NCI-H2227 (cell line): ENCODE measurements at regions not wholly inside any gene's neighbourhood (a gene's known extent, or its start where the extent isn't known, plus 50 kb on each side); places are given as distances from the start of the nearest gene placed in this dataset.
A peak's percentile ranks its signal among the peaks of the same experiment; 100 is the strongest.
"Not testable (repeated sequence)": the region's sequence is repeated elsewhere in the genome, so short reads cannot be mapped to it uniquely, and the experiment has no call there.

Experiments
- DNase-seq: peaks from one replicate; lab custom pipeline; 2025; ENCODE audit not compliant: unreplicated experiment; lab: John Stamatoyannopoulos, UW

DNA sequence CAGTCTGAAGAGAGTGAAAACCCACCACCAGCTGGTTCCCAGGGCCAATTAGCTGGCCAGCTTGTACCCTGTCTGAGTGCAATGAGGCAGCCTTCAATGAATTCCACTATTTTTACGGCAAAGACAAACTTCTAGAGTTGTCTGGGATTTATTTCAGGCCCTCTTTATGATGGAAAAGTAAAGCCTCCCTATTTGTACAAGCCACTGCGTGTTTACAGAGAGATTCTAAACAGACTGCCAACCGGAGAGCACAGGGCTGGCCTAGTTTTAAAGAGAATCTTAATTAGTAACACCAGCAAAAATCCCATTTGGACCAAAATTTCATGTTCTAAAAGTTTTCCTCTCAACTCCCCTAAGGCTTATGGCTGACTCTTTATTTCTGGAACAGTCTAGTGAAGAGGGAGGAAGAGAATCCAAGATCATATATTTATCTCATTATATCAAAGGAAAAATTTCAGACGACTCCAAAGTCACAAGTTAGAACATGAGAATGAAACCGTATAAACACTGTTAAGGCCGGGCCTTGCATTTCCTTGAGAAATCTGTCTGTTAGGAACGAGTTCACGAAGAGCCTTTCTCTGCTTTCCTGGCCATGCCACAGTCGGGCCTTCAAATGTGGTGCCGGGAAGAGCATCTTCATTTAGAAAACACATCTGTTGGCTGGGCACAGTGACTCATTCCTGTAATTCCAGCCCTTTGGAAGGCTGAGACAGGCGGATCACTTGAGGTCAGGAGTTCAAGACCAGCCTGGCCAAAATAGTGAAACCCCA is 724.6 kb upstream of the NRP1 start:
- no peak for DNase-seq

DNA sequence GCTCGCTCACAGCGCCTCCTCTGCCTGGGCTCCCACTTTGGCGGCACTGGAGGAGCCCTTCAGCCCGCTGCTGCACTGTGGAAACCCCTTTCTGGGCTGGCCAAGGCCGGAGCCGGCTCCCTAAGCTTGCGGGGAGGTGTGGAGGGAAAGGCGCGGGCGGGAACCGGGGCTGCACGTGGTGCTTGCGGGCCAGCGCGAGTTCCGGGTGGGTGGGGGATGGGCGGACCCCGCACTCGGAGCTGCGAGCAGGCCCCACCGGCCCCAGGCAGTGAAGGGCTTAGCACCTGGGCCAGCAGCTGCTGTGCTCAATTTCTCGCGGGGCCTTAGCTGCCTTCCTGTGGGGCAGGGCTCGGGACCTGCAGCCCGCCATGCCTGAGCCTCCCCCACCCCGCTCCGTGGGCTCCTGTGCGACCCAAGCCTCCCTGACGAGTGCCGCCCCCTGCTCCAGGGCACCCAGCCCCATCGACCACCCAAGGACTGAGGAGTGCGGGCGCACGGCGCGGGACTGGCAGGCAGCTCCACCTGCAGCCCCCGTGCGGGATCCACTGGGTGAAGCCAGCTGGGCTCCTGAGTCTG is 721.0 kb upstream of the NRP1 start:
- not testable (repeated sequence) for DNase-seq

DNA sequence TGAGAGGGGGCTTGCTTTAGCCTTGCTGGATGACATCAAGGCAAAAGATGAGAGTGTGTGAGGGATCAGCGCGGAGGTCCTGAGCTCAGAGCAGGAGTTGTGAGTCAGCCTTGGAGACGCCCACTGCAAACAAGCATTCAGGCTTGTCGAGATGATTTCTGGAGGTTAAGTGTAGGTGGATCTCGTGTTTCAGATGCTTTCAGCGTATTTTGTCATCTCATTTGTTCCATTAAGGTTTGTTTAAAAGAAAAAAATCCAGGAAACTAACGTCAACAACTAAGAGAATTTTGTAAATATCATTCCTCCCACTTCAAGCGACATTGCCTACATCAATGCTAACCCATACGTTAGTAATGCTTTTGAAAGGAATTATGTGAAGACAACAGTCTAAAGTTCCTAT is 715.4 kb upstream of the NRP1 start:
- peak; percentile 5 for DNase-seq

DNA sequence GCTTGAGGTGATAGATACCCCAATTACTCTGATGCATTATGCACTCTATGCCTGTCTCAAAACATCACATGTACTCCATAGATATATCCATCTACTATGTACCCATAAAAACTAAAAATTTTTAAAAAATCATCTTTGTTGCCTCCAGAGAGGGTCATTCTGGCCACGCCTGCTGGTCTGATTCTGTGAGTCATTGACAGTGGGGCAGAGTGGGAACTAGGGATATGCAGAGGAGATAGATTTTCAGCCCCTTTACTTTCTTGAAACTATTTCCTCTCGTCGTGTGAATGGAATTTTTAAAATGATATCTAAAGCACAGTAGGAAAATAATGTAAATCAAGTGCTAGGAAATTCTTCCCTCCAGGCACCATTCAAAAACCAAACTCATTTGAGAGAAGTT is 715.0 kb upstream of the NRP1 start:
- DNase-seq = no peak

DNA sequence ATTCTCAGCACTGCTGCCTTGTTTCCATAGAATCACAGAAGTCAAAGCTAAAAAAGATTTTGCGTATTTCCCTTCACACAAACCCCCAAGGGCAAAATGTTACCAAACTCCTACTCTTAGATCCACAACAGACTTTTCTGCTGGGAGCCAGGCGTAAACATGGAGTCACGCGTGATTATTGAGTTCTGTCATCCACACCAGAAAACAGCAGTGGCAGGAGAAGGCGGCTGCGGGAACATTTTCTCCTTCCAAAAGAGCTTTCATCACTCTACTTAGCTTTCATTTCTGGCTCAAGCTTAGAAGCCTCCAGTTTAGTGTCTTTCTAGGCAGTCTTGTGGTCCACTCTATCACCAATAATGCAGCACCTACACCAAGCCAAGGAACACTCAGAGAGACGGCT is 712.9 kb upstream of the NRP1 start:
- DNase-seq = no peak

DNA sequence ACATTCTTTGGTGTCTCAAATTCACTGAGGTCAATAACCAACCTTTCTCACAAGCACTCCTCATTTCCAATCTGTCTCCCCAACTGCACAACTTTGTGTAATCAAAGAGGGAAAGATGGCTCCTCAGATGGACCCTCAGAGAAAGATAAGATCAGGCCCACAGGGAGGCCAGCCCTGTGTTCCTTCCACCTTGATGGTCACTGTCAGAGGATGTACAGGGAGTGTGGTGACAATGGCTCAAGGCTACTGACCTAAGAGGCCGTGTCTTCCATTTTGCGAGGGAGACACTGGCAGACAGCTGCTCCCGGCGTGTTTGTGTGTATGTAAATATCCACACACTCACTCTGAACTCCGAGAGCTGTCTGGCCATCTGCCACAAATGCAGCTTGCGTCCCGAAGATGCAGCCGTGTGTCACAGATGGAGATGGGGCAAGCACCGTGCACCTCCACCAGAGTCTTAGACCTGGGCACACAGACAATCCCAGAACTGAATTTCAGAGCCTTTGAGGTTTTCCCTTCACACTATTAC is 712.1 kb upstream of the NRP1 start:
- peak; percentile 2 for DNase-seq

DNA sequence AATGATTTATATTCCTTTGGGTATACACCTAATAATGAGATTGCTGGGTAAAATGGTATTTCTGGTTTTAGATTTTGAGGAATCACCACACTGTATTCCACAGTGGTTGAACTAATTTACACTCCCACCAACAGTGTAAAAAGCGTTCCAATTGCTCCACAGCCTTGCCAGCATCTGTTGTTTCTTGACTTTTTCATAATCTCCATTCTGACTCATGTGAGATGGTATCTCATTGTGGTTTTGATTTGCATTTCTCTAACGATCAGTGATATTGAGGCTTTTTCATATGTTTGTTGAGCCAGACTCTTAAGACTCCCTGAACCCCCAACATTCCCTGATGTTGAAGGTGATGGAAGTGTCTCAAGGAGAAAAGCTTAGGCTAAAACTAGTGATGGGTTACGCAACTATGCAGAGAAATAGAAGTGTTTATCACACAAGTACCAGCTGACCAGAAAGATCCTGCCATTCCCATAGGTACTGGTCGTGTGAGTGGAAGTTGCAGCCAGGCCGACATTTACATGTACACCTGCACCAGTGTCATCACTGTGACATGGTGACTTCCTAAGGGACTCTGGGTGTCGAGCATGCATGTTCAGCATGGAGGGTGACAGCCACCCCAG is 711.2 kb upstream of the NRP1 start:
- DNase-seq = no peak

DNA sequence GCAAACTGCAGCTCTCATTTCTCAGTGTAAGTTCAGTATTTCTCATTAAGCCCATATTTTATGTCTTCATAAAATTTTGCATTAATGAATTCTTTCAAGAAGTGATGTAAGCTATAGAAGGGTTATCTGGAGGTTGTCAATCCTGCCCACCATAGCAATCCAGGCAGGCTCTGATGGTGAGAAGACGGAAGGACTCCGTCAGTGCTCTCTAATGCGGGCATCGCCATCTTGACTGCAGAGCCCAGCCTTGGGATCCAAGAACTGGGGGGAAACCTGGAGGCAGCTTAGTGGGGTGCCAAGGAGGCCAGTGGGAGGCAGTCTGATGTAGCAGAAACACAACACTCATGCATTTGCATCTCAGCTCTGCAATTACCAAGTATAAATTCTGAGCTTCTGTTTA is 707.4 kb upstream of the NRP1 start:
- DNase-seq = no peak

DNA sequence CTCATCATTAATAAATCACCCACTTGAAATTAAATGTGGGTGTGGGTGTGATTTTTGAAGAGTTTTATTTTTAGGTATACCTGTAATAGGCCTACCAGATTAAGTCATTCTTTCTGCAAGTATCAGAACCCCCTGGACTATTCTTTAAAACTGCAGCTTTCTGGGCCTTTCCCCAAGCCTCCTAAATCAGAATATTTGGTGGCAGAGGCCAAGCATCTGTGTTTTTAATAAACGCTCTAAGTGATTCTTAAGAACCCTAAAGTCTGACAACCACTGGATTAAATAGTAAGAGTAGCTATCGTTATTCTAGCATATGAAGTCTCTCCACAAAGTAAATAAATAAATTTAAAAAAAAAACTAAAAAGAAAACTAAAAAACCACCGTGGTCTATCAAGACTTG is 703.0 kb upstream of the NRP1 start:
- no peak for DNase-seq

DNA sequence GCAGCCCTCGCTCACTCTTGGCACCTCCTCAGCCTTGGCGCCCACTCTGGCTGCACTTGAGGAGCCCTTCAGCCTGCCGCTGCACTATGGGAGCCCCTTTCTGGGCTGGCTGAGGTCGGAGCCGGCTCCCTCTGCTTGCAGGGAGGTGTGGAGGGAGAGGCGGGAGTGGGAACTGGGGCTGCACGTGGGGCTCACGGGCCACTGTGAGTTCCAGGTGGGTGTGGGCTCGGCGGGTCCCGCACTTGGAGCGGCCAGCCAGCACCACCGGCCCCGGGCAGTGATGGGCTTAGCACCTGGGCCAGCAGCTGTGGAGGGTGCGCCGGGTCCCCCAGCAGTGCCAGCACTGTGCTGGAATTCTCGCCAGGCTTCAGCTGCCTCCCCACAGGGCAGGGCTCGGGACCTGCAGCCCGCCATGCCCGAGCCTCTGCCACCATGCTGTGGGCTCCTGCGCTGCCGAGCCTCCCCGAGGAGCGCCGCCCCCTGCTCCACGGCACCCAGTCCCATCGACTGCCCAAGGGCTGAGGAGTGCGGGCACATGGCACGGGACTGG is 700.8 kb upstream of the NRP1 start:
- not testable (repeated sequence) for DNase-seq

DNA sequence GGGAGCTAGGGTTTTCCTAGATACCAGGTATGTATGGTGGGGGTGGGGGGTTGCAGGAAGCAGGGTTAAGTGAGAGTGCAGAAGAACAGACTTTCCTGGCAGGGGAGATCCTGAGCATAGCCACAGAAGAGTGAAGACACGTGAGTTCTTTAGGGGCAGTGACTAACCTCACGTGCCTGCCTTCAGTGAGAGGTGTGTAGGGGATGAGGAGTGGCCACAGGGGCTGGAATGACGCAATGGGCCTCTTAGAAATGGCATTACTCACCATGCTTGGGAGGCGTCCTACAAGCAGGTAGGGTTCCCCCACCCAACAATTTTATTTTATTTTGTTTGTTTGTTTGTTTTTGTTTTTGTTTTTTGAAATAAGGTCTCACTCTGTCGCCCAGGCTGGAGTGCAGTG is 698.6 kb upstream of the NRP1 start:
- DNase-seq = no peak

DNA sequence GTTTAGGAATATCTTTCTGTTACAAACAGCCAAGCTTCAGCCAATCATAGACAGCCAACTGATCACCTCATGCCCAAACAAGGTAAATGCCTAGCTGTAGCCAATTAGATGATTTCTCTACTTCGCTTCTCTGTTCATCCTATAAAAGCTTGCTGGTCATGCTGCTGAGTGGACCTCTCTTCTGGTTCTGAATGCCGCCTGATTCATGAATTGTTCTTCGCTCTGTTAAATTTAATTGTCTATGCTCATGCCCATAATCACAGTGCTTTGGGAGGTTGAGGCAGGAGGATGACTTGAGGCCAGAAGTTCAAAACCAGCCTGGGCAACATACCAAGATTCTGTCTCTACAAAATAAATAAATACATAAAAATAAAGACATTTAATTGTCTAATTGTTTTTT is 698.1 kb upstream of the NRP1 start:
- no peak for DNase-seq

DNA sequence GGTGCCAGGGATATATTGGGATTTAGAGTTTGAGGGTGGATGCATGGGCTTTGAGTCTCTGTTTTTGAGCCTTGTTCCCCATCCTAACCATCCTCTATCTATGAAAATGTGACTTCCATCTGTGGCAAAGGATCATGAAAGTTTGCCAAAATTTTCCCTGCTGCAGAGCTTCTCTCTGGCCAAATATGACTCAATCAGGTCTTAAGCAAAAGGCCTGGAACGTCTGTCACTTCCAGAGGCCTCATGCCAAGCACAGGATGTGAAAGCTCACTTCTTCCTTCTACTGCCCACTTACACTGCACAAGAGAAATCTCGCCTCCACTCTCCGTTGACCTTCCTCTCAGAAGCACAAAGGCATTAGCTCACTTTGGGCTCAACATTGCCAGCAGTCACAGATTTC is 696.9 kb upstream of the NRP1 start:
- no peak for DNase-seq

DNA sequence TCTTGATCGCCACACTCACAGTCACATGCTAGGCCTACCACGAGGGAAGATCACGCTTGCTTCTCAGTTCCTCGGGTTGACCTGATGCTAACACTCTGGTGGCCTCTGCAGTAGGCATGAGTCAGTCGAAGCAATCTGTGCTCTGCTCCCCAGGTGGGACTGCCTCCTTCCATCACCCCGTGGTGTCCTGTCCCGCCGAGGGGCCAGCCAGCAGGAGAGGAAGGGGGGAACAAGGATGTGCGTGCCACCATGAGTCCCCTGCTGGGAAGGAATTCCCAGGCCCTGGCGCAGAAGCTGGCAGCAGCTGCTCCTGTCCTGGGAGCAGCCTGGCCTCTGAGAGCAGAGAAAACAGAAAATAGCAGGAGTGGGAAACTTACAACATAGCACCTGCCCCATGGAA is 695.0 kb upstream of the NRP1 start:
- no peak for DNase-seq

DNA sequence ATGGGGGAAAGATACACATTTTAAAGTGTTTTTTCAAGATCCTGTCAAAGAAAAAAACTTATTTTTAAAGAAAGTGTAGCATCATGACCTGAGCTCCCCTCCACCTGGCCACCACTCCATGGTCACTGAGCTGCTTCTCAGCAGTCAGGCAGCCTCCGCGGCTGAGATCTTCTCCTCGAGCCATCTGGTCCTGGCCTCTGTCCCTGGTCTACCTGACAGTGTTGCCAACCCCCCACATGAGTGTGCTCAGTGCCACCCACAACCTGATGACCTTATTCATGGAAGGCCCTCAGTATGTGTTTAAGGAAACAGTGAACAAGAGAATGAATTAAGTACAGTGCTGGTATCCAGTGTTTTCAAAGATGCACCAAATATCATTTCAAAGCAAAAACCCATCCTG is 694.5 kb upstream of the NRP1 start:
- DNase-seq = no peak

DNA sequence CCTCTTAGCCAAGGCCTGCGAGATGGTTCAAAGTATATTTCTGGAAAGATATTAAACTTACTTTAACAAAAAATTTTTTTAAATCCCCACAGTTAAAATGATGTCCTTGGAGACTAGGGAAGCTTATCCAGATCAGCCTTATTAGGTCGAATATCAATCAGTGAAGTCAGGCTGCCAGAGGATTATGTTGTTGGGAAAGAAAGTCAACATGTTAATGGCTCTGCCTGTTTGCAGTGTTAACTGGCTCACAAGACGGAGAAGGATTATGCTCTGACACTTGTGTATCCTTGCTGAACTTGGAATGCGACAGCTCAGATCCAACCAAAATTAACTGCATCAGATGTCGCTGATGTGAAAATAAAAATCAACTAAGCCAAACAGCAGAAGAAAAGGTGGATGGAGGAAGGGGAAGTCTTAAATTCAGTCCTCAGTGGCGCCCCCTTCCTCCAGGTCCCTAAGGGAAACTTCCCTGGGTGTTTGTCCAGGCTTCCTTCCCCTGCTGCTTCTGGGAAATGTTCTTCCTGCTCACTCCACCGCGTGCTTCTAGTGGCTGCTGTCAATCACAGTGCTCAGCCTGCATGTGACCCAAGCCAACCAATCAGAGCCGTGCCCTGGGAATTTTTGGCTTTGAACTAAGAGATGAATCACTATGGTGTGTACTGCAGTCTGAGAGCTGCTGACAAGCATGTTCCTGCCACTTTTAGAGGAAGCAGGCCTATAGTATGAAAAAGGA is 690.4 kb upstream of the NRP1 start:
- DNase-seq = no peak

DNA sequence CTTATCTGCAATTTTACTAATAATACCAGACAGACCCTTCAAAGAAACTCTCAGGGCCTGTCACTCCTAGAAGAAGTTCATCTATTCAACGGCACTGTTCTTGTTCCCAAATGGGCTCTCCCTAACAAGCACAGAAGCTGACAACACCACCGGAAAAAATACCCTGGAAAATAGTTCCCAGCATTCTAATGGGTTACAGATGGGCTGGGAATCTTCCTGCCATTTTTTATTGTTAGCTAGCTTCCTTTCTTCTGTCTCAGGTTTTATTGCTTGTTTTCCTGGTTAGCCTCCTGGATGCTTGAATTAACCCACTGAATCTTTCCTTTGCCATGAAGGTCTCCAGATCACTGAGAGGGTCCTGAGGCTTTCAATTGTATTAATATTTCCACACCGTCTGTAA is 689.8 kb upstream of the NRP1 start:
- DNase-seq = no peak

DNA sequence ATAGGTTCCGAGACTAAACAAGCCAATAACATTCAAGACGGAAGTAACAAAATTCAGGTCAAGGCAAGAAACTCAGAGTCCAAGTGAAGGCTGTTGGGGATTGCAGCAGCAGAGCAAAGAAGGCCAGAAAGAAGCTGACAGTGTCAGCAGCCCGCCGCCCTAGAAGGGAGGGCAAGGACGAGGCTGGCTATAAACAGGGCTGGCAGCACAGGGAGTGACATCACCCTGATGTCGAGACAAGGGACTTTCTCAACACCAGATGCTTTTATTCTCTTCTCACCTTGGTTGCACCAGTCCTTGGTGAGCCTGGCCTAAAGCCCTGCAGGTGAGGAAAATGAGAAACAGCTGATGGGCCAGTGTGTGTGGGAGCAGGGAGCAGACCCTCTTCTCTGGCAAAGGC is 687.7 kb upstream of the NRP1 start:
- DNase-seq = no peak

DNA sequence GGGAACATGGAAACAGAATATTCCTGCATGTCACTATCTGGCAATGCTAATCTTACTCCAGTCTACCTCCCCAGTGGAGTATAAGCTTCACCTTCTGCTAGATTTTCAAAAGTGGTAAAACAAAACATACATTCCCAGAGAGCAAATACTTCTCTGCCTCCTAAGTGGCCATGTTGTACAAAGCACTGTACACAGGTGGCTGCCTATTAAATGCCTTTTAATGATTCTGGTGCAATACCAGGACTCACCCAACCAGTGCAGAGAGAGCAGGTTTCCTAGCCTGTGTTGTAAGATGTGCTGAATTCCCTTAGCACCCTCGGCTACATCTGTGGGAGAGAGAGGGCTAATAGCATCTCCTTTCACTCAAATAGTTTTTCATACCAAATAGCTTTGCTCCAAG is 684.3 kb upstream of the NRP1 start:
- no peak for DNase-seq

DNA sequence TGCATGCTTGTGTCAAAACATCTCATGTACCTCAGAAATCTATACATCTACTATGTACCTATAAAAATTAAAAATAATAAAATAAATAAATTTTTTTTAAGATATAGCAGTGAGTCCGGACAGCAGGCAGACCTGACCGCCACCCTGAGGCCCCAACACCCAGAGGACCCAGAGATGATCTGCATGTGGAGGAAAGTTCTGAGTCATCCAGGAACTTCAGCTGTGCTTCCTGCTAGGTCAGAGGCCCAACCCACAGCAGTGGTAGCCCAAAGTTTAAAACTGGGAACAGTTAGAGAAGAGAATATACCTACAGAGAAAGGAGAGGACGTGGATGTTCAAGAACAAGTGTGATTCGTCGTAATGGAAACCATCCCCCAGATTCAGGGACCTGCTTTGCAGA is 683.7 kb upstream of the NRP1 start:
- DNase-seq = no peak

DNA sequence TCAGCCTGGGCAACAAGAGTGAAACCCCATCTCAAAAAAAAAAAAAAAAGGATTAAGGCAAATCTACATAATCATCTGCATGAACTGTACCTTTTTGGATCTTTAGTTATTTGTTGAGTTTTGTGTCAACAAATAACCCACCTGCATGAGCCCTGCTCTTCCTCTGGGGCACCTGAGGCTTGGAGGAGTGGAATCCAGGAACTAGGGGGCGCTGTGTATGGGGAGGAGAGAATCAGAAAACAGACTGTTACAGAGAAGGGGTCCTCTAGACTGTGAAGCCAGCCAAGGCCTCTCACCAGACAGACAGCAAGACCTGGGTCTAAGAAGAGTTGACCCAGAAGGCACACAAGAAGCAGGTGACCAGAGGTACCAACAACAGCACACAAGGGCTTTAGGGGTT is 682.8 kb upstream of the NRP1 start:
- DNase-seq = no peak
